ENCODE measurements at regions not wholly inside any gene's neighbourhood (a gene's known extent, or its start where the extent isn't known, plus 50 kb on each side); places are given as distances from the start of the nearest gene placed in this dataset.

DNA sequence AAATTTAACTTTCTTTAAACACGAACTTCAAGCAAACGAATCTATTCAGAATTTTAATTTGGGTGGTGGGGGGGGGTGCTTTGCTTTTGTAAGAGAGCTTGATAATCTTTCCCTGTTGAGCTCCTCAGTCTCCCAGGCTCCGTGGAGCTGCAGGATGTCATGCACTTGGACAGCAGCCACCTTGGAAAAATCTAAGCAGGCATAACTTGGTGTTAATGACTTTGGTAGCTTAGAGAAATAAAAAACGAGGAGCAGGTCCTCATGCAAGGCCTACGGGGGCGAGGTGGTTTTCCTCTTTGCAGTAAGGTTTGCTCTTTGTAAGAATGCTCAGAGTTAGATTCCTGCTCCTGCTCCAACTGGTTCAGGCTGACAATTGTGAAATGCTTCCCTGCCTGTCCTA lies 102.3 kb downstream of the EDN1 start:
- no peak overlapping the region for H3K9ac ChIP-seq (ENCODE audit: low read length)
- H3K36me3 ChIP-seq (ENCODE audit: insufficient read depth, low read length), result no peaks in the 10 kb centered on the region
- TF ChIP-seq POLR2AphosphoS5 (IDR thresholded peaks at IDR 0.05) (no peak), RAD21 (conservative IDR thresholded peaks at IDR 0.05) (no peak), EP300 (conservative IDR thresholded peaks at IDR 0.05; ENCODE audit: poor library complexity, severe bottlenecking) (no peak), MXI1 (conservative IDR thresholded peaks at IDR 0.05; ENCODE audit: poor library complexity, severe bottlenecking) (no peak), EZH2 (IDR thresholded peaks at IDR 0.05; ENCODE audit: borderline replicate concordance, insufficient read depth, low read length, poor library complexity, severe bottlenecking) (no peak), TAF1 (IDR thresholded peaks at IDR 0.05; ENCODE audit: low read depth) (no peak), SMC3 (conservative IDR thresholded peaks at IDR 0.05; ENCODE audit: poor library complexity) (no peak)
- TF ChIP-seq, protein P1, sequence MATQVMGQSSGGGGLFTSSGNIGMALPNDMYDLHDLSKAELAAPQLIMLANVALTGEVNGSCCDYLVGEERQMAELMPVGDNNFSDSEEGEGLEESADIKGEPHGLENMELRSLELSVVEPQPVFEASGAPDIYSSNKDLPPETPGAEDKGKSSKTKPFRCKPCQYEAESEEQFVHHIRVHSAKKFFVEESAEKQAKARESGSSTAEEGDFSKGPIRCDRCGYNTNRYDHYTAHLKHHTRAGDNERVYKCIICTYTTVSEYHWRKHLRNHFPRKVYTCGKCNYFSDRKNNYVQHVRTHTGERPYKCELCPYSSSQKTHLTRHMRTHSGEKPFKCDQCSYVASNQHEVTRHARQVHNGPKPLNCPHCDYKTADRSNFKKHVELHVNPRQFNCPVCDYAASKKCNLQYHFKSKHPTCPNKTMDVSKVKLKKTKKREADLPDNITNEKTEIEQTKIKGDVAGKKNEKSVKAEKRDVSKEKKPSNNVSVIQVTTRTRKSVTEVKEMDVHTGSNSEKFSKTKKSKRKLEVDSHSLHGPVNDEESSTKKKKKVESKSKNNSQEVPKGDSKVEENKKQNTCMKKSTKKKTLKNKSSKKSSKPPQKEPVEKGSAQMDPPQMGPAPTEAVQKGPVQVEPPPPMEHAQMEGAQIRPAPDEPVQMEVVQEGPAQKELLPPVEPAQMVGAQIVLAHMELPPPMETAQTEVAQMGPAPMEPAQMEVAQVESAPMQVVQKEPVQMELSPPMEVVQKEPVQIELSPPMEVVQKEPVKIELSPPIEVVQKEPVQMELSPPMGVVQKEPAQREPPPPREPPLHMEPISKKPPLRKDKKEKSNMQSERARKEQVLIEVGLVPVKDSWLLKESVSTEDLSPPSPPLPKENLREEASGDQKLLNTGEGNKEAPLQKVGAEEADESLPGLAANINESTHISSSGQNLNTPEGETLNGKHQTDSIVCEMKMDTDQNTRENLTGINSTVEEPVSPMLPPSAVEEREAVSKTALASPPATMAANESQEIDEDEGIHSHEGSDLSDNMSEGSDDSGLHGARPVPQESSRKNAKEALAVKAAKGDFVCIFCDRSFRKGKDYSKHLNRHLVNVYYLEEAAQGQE (IDR thresholded peaks at IDR 0.05; ENCODE audit: borderline replicate concordance), result no peak
- TF ChIP-seq, protein P2, sequence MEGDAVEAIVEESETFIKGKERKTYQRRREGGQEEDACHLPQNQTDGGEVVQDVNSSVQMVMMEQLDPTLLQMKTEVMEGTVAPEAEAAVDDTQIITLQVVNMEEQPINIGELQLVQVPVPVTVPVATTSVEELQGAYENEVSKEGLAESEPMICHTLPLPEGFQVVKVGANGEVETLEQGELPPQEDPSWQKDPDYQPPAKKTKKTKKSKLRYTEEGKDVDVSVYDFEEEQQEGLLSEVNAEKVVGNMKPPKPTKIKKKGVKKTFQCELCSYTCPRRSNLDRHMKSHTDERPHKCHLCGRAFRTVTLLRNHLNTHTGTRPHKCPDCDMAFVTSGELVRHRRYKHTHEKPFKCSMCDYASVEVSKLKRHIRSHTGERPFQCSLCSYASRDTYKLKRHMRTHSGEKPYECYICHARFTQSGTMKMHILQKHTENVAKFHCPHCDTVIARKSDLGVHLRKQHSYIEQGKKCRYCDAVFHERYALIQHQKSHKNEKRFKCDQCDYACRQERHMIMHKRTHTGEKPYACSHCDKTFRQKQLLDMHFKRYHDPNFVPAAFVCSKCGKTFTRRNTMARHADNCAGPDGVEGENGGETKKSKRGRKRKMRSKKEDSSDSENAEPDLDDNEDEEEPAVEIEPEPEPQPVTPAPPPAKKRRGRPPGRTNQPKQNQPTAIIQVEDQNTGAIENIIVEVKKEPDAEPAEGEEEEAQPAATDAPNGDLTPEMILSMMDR (IDR thresholded peaks at IDR 0.05; ENCODE audit: poor library complexity, severe bottlenecking), result no peak
- no peak overlapping the region for H2AFZ ChIP-seq (ENCODE audit: low read depth, low read length)
- no peaks in the 10 kb centered on the region for H3F3A ChIP-seq (ENCODE audit: insufficient read depth, low read length, poor library complexity, severe bottlenecking)
- H3K4me2 ChIP-seq (ENCODE audit: low read length), result no peak overlapping the region
- H4K20me1 ChIP-seq (ENCODE audit: insufficient read depth), result no peaks in the 10 kb centered on the region
- no peak overlapping the region for H3K4me3 ChIP-seq (ENCODE audit: low read length)
- no peaks in the 10 kb centered on the region for H3K9me2 ChIP-seq (ENCODE audit: insufficient read depth, low read length)
- no peaks in the 10 kb centered on the region for H3K9me3 ChIP-seq (ENCODE audit: low read length)
- no peak overlapping the region for H3K27ac ChIP-seq (ENCODE audit: low read length)
- H3K27me3 ChIP-seq (ENCODE audit: insufficient read depth, low read depth, low read length), result no peaks in the 10 kb centered on the region
- H3K79me2 ChIP-seq (replicated peaks; ENCODE audit: insufficient read depth, low read length), result no peaks in the 10 kb centered on the region

DNA sequence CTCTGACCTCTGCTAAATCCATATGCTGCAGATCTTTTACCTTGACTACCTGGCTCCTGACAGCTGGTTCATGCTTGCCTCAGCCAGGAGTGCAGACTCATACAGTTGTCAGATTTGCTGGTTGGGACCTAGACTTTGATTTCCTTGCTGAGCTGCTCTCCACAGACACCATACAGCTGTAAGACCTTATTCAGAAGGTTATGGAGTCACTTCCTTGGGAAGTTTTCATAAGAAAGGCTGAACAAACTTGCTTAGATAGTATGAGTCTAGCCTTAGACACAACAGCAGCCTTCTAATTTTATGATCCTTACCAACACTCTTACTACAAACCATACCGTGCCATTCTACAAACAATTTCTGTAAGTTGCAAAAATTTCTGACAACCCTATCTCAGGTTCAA lies 102.9 kb downstream of the EDN1 start:
- Histone ChIP-seq H2AFZ (ENCODE audit: low read depth, low read length) (no peak overlapping the region), H3K9ac (ENCODE audit: low read length) (no peak overlapping the region)

More for the DNA sequence above, 102.9 kb downstream of the EDN1 start:
- Histone ChIP-seq H3K27ac (ENCODE audit: low read length) (no peak overlapping the region), H3F3A (ENCODE audit: insufficient read depth, low read length, poor library complexity, severe bottlenecking) (no peaks in the 10 kb centered on the region), H3K4me3 (ENCODE audit: low read length) (no peak overlapping the region), H3K4me2 (ENCODE audit: low read length) (no peak overlapping the region), H3K36me3 (ENCODE audit: insufficient read depth, low read length) (no peaks in the 10 kb centered on the region), H4K20me1 (ENCODE audit: insufficient read depth) (no peaks in the 10 kb centered on the region), H3K79me2 (replicated peaks; ENCODE audit: insufficient read depth, low read length) (no peaks in the 10 kb centered on the region), H3K27me3 (ENCODE audit: insufficient read depth, low read depth, low read length) (no peaks in the 10 kb centered on the region), H3K9me2 (ENCODE audit: insufficient read depth, low read length) (no peaks in the 10 kb centered on the region), H3K9me3 (ENCODE audit: low read length) (no peaks in the 10 kb centered on the region)
- TF ChIP-seq, protein P2 (IDR thresholded peaks at IDR 0.05; ENCODE audit: poor library complexity, severe bottlenecking), result no peak
